LHCN-M2 (cell line): ENCODE measurements at regions not wholly inside any gene's neighbourhood (a gene's known extent, or its start where the extent isn't known, plus 50 kb on each side); places are given as distances from the start of the nearest gene placed in this dataset.
"Not testable (repeated sequence)": the region's sequence is repeated elsewhere in the genome, so short reads cannot be mapped to it uniquely, and the experiment has no call there.

Experiments used
- DNase-seq: peaks from one replicate; pipeline ENCODE4 v3.0.0-alpha.2; 2012; ENCODE audit warnings: low read depth

DNA sequence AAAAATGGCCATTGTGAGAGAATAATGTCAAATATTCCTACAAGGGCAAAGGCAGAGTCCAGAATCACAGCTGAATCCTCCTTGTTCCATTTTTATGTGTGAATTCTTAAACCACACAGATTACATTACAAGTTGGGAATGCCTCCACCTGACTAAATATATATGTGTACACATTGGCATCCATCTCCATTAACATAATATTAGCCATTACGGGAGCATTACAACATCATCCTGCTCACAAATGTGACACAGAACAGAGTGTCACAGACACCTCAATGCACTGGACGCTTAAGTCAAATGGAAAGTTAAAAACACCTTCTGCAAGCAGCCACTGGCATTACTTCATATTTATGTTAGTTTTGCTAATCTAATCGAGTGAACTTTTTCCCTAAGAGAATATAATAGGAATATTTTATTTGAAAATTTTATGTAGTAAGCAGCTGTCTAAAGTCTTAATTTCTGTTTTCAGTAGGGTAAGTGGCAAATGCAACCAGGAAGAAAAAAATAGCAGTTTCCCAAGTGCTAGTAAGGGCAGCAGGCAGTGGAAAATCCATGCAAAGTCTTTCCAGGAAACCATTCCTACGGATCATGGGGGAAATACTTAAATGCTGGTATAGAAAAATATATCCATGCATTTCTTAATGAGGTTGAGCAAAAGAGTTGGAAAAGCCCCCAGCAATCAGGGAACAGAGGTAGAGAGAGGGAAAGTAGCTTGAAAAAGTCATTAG, 255.6 kb downstream of the OSR1 start:
- peak; percentile 33 for DNase-seq

- DNase-seq = no peak
Measured at GRCh38 chr2:19101968-19102367, 256.5 kb downstream of the OSR1 start.

DNA sequence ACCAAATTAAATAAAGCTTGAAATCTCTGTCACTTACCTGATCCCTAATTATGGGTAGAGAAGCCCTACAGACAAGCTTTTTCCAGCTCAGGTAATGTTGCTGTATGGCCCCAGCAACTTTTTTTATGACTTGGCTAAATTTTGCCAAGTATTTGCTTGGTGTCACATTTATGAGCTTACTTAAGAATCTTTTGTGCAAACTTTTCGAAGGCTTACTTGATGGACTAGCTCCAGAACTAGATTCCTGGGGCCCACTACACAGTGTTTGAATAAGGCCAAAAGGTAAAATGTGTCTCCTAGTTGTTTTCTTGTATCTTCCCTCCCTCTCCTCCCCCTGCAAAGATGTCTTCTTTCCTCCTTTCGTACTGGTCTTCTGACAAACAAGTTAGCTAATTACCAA, 257.9 kb downstream of the OSR1 start:
- no peak for DNase-seq

- no peak for DNase-seq
Measured at GRCh38 chr2:19099181-19099580, 259.2 kb downstream of the OSR1 start.

- DNase-seq = peak; percentile 74
Measured at GRCh38 chr2:19098467-19099160, 259.8 kb downstream of the OSR1 start.

GRCh38 chr2:19089476-19089875, 268.9 kb downstream of the OSR1 start:
- DNase-seq = not testable (repeated sequence)

DNA sequence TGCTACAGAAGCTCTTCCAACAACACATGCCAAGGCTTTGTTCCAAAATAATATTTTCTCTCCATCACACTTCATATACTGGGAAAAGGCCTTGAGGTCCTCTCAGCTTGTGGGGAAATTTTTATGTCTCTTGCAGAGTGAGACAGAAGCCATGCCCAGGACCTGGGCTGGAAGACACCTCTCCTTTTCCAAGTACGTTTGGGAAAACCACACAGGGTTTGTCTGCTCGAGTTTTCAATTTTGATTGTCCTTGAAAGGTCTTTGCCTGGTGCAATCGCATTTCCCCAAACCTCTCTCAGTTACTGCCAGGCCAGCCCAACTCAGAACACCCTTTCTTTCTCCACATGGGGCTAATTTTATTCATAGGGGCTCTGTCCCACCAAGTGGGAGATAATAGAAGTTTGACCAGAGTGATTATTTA, 272.2 kb downstream of the OSR1 start:
- no peak for DNase-seq

- DNase-seq = no peak
Measured at GRCh38 chr2:19078709-19079108, 279.7 kb downstream of the OSR1 start.

DNA sequence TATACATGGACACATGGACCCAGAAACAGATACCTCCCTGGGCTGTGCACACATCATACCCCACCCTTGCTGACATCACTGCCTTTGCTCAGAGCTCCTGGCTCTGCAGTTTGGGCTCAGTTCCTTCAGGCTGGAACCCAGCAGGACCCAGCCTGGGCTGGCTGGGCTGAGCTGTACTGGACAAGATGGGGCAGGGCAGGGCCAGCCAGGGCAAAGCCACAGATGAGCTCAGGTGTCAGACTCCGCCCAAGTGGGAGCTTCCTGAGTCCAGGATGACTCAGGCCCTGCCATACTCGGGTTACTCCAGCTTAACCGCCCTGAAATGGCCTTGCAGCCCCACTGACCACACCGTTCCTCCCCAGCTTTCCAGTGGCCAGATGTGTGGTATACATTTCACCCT, 284.9 kb downstream of the OSR1 start:
- DNase-seq = peak; percentile 95

DNA sequence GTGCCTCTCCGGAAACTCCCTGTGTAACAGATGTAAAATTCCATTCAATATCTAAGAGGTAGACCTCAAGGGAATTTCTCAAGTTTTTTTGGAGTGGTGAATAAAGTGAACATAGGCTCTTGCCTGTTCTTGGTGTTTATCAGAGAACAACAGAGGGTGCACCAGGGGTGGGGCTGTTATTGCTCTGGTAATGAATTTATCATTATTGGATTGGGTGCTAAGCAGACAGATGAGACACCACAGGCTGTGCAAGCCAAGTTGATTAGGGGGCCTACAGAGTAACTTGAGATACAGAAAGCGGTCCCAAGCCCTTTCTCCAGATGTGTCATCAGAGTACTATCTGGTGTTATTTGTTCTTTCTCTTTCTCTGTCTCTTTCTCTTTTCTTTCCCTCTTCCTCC, 286.3 kb downstream of the OSR1 start:
- no peak for DNase-seq

DNA sequence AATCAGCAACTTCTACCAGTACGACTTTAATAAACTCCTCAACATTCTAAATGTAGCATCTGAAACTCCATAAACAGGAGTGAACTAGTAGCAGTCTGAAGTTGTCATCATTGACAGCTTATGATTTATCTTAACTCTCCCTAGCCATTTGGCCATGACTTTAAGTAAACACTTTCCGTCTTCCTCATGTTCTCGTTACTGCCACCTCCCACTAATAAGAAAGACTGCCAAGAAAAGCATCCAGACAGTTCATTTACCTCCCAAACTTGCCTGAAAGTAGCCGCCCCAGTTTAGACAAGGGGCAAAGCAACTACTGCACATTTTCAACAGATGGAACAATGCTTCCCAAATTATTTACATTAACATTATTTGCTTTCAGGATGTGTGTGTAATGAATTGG, 287.5 kb downstream of the OSR1 start:
- no peak for DNase-seq

- DNase-seq = no peak
Measured at GRCh38 chr2:19068206-19068605, 290.2 kb downstream of the OSR1 start.

GRCh38 chr2:19062370-19062769, 296.1 kb downstream of the OSR1 start:
- DNase-seq = no peak

- no peak for DNase-seq
Measured at GRCh38 chr2:19059076-19059475, 299.3 kb downstream of the OSR1 start.

DNA sequence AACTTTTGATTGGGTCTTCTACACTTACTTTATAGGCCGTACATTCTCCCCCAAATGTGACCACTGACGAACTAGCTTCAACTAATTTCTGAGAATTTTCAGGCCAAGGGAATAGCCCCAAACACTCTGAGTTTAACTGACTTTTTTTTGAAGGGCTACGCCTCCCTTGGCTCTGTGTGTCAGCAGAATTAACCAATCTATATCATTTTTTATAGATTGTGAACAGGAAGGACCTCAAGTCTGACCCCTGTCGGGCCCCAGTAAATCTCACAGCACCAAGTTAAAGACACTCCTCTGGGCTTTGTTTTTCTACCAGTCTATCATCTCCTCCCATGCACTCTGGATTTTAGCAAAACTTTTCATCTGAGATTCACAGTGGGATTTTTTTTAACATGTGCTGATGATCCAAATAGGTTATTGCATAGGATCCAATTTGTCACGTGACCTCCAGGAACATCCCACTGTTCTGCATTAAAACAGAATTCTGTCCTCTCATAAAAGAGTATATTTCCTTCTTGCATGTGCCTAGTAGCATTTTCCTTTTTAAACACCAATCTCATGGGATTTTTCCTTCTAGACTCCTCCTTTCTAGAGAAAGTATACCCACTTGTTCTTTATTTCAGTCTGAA, 307.1 kb downstream of the OSR1 start:
- DNase-seq = no peak

GRCh38 chr2:19050354-19050753, 308.1 kb downstream of the OSR1 start:
- DNase-seq = no peak

DNA sequence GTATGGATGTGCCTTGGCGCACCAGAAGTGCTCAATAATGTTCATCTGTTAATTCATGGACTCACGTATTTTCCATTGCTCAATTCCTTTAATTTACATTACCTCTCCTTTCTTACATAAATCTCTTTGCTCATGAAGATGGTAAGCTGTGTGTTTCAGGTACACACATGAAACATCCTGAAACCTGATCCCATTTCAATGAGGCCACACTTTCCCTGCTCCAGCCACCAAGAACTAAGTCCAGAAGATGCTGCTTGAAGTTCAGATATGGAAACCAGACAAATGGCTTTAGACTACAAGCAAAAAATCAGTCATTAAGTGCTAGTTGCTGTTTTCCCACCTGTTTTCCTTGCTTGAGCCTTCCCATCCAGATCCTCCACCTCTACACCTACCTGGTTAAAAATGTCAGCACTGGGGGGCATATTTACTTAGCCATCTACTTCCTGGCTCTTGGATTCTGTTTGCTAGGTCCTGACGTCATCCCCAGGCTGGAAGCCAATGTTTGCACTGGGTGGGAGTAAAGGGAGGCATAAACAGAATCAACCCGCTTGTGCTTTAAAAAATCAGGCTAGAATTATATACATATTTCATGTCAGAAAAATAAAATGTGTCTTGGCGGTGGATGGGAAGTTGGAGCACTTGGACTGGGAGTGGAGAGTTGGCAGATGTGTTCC, 309.7 kb downstream of the OSR1 start:
- no peak for DNase-seq

DNA sequence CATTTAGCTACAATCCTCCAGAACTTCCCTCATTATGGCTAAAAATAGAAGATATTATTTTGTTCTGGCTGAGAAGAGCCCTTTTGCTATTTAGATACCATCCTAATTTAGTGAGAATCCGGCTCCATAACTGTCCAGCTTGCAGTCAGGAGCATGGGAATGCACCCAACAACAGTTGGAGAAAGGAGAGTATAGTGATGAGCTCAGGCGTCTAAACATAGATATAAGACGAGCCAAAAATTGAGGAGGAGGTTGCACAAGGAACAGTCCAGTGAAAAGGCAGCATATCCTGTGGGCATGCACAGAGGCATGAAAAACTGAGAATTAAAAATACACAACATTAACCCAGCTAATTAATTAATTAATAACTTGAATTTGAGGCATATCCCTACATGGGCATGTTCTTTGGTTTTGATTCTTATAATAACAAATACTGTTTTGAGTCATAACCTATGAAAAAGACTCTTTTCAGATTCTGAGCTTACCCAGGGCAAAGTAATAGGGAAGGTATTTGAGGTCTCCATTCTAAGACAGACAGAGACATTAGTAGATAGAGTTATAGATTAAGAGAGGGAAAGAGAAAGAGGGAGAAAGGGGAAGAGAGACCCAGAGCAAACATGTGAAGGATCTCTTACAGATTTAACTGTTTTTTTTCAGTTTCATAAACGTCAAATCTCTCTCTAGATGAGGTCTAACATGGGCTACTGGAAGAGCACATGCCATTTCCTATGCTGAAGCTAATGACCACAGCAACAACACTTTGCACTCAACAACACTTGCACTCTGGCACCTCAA, 311.2 kb downstream of the OSR1 start:
- DNase-seq = peak; percentile 26

- no peak for DNase-seq
Measured at GRCh38 chr2:19045151-19045550, 313.3 kb downstream of the OSR1 start.

- DNase-seq = peak; percentile 61
Measured at GRCh38 chr2:19043893-19044292, 314.5 kb downstream of the OSR1 start.

DNA sequence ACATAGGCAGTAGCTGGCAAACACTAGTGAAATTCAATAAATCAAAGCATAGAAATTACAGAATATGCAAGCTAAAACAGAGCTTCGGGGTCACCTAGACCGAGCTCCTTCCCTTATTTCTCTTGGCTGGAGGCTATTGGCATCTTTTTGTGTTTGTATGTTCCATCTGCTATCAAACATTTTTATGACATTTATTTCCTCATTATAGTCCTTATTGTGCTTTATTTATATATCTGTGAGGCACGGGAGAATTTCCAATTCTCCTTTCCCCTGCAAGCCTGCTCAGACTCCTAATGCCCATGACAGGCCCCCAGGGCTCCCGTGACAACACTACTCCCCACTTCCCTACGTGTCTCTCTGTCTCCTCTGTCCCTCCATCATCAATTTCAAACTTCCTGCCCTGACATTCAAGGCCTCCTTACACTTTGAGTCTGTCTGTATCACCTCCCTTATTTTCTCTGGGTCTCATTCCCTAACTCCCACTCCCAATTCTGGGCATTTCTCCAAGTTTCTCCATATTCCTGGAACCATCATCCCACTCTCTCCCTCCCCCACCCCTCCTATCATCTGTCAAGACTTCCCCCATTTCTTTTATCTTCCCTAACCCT, 316.9 kb downstream of the OSR1 start:
- no peak for DNase-seq
